ENCODE measurements at regions not wholly inside any gene's neighbourhood (a gene's known extent, or its start where the extent isn't known, plus 50 kb on each side); places are given as distances from the start of the nearest gene placed in this dataset.

DNA sequence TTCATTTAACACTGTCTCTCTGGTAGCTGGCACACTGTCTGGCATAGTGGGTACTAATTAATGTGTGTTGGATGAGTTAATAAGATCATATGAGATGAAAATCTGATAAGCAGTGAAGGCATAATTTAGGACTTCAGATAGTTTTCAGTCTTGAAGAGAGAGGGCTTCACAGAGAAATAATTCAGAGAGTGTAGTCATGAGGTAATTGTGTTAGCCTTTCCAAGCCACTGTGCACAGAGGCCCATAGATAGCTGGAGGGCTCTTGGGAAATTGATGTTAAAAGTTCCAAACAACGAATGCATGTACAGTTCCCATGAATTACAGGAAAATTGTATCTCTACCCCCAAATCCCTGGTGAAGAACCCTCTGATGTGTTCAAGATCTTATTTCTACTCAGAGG lies 133.8 kb upstream of the HMGA2 start:
- TF ChIP-seq POLR2A (IDR thresholded peaks at IDR 0.05) = no peak
- TF ChIP-seq, protein P1, sequence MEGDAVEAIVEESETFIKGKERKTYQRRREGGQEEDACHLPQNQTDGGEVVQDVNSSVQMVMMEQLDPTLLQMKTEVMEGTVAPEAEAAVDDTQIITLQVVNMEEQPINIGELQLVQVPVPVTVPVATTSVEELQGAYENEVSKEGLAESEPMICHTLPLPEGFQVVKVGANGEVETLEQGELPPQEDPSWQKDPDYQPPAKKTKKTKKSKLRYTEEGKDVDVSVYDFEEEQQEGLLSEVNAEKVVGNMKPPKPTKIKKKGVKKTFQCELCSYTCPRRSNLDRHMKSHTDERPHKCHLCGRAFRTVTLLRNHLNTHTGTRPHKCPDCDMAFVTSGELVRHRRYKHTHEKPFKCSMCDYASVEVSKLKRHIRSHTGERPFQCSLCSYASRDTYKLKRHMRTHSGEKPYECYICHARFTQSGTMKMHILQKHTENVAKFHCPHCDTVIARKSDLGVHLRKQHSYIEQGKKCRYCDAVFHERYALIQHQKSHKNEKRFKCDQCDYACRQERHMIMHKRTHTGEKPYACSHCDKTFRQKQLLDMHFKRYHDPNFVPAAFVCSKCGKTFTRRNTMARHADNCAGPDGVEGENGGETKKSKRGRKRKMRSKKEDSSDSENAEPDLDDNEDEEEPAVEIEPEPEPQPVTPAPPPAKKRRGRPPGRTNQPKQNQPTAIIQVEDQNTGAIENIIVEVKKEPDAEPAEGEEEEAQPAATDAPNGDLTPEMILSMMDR (IDR thresholded peaks at IDR 0.05) = no peak

Measured in vagina (tissue), 2 donors.